ENCODE measurements at regions not wholly inside any gene's neighbourhood (a gene's known extent, or its start where the extent isn't known, plus 50 kb on each side); places are given as distances from the start of the nearest gene placed in this dataset.
A peak's percentile ranks its signal among the peaks of the same experiment; 100 is the strongest.

- no peak overlapping the region for H3K27ac Mint-ChIP-seq
- no peaks in the 10 kb centered on the region for H3K4me1 Mint-ChIP-seq (ENCODE audit: low read depth)
- peaks cover 10% of the 10 kb centered on the region for H3K9me3 Mint-ChIP-seq
- TF ChIP-seq CTCF (IDR thresholded peaks at IDR 0.05) = no peak
- H3K4me3 Mint-ChIP-seq = no peak overlapping the region
- H3K36me3 Mint-ChIP-seq (ENCODE audit: low read depth) = no peaks in the 10 kb centered on the region
- no peaks in the 10 kb centered on the region for H3K27me3 Mint-ChIP-seq (ENCODE audit: insufficient read depth)
- no peak for DNase-seq
Observed at GRCh38 chr9:74006935-74007334, 490.2 kb upstream of the RORB start.

- H3K4me3 Mint-ChIP-seq = no peak overlapping the region
- no peaks in the 10 kb centered on the region for H3K27me3 Mint-ChIP-seq (ENCODE audit: insufficient read depth)
- DNase-seq = no peak
- no peak for TF ChIP-seq CTCF (IDR thresholded peaks at IDR 0.05)
- H3K4me1 Mint-ChIP-seq (ENCODE audit: low read depth) = no peaks in the 10 kb centered on the region
- H3K36me3 Mint-ChIP-seq (ENCODE audit: low read depth) = no peaks in the 10 kb centered on the region
- H3K9me3 Mint-ChIP-seq = peaks cover 10% of the 10 kb centered on the region
- H3K27ac Mint-ChIP-seq = no peak overlapping the region
Observed at GRCh38 chr9:74007833-74008232, 489.3 kb upstream of the RORB start.

GRCh38 chr9:74016004-74016403 is 481.1 kb upstream of the RORB start:
- H3K4me1 Mint-ChIP-seq (ENCODE audit: low read depth) = no peaks in the 10 kb centered on the region
- H3K4me3 Mint-ChIP-seq = no peak overlapping the region
- no peak for DNase-seq
- H3K9me3 Mint-ChIP-seq = peaks cover 36% of the 10 kb centered on the region
- no peaks in the 10 kb centered on the region for H3K27me3 Mint-ChIP-seq (ENCODE audit: insufficient read depth)
- no peak for TF ChIP-seq CTCF (IDR thresholded peaks at IDR 0.05)
- H3K36me3 Mint-ChIP-seq (ENCODE audit: low read depth) = no peaks in the 10 kb centered on the region
- no peak overlapping the region for H3K27ac Mint-ChIP-seq

GRCh38 chr9:74025402-74025925 is 471.7 kb upstream of the RORB start:
- Mint-ChIP-seq H3K4me1 (ENCODE audit: low read depth) (no peaks in the 10 kb centered on the region), H3K27me3 (ENCODE audit: insufficient read depth) (no peaks in the 10 kb centered on the region), H3K9me3 (peaks cover 16% of the 10 kb centered on the region), H3K36me3 (ENCODE audit: low read depth) (no peaks in the 10 kb centered on the region), H3K4me3 (no peak overlapping the region), H3K27ac (no peak overlapping the region)
- DNase-seq = peak; percentile 0
- no peak for TF ChIP-seq CTCF (IDR thresholded peaks at IDR 0.05)

GRCh38 chr9:74032421-74032820 is 464.7 kb upstream of the RORB start:
- no peak overlapping the region for H3K27ac Mint-ChIP-seq
- H3K36me3 Mint-ChIP-seq (ENCODE audit: low read depth) = no peaks in the 10 kb centered on the region
- no peaks in the 10 kb centered on the region for H3K4me1 Mint-ChIP-seq (ENCODE audit: low read depth)
- TF ChIP-seq CTCF (IDR thresholded peaks at IDR 0.05) = no peak
- H3K27me3 Mint-ChIP-seq (ENCODE audit: insufficient read depth) = no peaks in the 10 kb centered on the region
- peaks cover 17% of the 10 kb centered on the region for H3K9me3 Mint-ChIP-seq
- DNase-seq = no peak
- no peak overlapping the region for H3K4me3 Mint-ChIP-seq

- Mint-ChIP-seq H3K36me3 (ENCODE audit: low read depth) (no peaks in the 10 kb centered on the region), H3K27ac (no peak overlapping the region), H3K4me3 (no peak overlapping the region), H3K9me3 (peaks cover 10% of the 10 kb centered on the region), H3K4me1 (ENCODE audit: low read depth) (no peaks in the 10 kb centered on the region), H3K27me3 (ENCODE audit: insufficient read depth) (no peaks in the 10 kb centered on the region)
- no peak for DNase-seq
- no peak for TF ChIP-seq CTCF (IDR thresholded peaks at IDR 0.05)
Observed at GRCh38 chr9:74035786-74036185, 461.3 kb upstream of the RORB start.
